ENCODE measurements at regions not wholly inside any gene's neighbourhood (a gene's known extent, or its start where the extent isn't known, plus 50 kb on each side); places are given as distances from the start of the nearest gene placed in this dataset.

DNA sequence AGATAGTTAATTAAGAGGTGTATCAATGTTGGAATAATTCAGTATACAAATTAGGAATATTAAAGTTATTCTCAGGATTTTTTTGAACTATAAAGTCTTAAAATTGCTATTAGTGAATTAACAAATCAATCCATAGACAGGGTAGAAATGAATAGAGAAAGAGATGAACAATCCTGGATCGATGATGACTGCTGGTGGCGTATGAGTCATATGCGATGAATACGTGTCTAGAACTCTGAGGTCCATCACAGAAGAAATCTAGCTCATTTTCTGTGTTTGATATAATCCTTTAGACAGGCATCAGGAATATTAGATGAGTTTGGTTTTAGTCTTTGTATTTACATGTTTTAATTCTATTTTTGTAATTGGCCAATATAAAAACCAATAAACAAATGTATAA is 85.4 kb upstream of the RTL1 start:
- TF ChIP-seq, protein P1, sequence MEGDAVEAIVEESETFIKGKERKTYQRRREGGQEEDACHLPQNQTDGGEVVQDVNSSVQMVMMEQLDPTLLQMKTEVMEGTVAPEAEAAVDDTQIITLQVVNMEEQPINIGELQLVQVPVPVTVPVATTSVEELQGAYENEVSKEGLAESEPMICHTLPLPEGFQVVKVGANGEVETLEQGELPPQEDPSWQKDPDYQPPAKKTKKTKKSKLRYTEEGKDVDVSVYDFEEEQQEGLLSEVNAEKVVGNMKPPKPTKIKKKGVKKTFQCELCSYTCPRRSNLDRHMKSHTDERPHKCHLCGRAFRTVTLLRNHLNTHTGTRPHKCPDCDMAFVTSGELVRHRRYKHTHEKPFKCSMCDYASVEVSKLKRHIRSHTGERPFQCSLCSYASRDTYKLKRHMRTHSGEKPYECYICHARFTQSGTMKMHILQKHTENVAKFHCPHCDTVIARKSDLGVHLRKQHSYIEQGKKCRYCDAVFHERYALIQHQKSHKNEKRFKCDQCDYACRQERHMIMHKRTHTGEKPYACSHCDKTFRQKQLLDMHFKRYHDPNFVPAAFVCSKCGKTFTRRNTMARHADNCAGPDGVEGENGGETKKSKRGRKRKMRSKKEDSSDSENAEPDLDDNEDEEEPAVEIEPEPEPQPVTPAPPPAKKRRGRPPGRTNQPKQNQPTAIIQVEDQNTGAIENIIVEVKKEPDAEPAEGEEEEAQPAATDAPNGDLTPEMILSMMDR (IDR thresholded peaks at IDR 0.05) = no peak
- TF ChIP-seq POLR2A (IDR thresholded peaks at IDR 0.05) = no peak
- Histone ChIP-seq H3K27ac (no peak overlapping the region), H3K27me3 (no peaks in the 10 kb centered on the region), H3K36me3 (no peaks in the 10 kb centered on the region), H3K4me1 (no peaks in the 10 kb centered on the region), H3K9me3 (no peaks in the 10 kb centered on the region), H3K4me3 (no peak overlapping the region)
- DNase-seq = no peak

DNA sequence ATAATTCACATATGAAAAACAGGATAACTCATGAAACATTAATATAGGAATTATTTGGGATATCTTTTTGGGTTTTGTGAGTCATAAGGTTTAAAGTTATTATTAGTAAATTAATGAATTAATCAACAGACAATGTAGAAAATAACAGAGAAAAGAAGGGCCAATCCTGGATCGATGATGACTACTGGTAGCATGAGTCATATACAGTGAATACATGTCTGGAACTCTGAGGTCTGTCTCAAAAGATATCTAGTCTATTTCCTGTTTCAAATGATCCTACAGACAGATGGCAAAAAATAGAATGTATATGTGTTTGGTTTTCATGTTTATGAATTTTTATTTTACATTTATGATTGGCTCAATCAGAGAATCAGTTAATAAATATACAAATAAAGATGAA is 86.4 kb upstream of the RTL1 start:
- Histone ChIP-seq H3K27ac (no peak overlapping the region), H3K36me3 (no peaks in the 10 kb centered on the region), H3K4me1 (no peaks in the 10 kb centered on the region), H3K27me3 (no peaks in the 10 kb centered on the region), H3K9me3 (no peaks in the 10 kb centered on the region), H3K4me3 (no peak overlapping the region)
- DNase-seq = no peak
- TF ChIP-seq POLR2A (IDR thresholded peaks at IDR 0.05) = no peak
- TF ChIP-seq, protein P1 (IDR thresholded peaks at IDR 0.05) = no peak

DNA sequence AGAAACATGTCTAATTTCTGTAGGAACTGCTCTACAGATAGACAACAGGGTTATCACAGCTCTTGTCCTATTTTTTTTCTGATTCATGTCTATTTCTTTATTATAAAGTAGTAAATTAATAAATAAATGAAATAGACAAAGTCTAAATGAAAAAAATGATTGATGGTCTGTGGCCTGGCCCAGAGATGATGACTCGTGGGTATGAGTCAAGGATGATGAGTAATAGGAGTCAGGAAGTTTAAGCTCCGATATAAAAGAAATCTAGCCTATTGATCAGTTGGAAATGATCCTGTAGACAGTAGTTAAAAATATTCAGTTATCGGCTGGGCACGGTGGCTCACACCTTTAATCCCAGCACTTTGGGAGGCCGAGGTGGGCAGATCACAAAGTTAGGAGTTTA is 90.6 kb upstream of the RTL1 start:
- H3K4me3 ChIP-seq = no peak overlapping the region
- H3K36me3 ChIP-seq = no peaks in the 10 kb centered on the region
- TF ChIP-seq POLR2A (IDR thresholded peaks at IDR 0.05) = no peak
- TF ChIP-seq, protein P1 (IDR thresholded peaks at IDR 0.05) = no peak
- no peak for DNase-seq
- H3K4me1 ChIP-seq = no peaks in the 10 kb centered on the region
- no peaks in the 10 kb centered on the region for H3K9me3 ChIP-seq
- no peak overlapping the region for H3K27ac ChIP-seq
- H3K27me3 ChIP-seq = no peaks in the 10 kb centered on the region

DNA sequence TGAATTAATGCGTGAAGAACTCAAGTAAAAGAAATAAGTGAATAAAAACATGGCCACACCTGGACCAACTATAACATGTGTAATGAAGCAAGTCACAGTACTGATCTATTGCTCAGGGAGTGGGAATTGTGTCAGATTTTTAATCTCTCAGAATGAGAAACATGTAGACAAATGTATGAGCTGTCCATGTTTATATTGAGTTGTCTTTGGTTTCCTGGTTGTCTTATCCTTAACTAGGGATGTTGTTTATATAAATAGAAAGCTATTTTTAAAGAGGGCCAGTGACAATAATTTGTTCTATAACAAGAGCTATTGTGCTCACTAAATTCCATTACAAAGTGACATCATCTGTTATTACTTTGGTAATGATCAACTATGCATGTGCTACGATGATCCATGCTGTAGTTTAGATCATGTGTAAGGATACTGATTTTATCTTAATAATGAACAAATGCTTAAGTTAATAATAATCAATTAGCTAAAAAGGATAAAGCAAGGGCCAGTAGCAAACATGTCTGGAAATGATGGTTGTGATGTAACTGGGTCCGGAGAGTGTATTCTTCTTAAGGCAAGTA is 91.3 kb upstream of the RTL1 start:
- TF ChIP-seq POLR2A (IDR thresholded peaks at IDR 0.05) = no peak
- TF ChIP-seq, protein P1 (IDR thresholded peaks at IDR 0.05) = no peak
- Histone ChIP-seq H3K4me1 (no peaks in the 10 kb centered on the region), H3K4me3 (no peak overlapping the region), H3K27me3 (no peaks in the 10 kb centered on the region), H3K27ac (no peak overlapping the region), H3K9me3 (no peaks in the 10 kb centered on the region), H3K36me3 (no peaks in the 10 kb centered on the region)
- no peak for DNase-seq

DNA sequence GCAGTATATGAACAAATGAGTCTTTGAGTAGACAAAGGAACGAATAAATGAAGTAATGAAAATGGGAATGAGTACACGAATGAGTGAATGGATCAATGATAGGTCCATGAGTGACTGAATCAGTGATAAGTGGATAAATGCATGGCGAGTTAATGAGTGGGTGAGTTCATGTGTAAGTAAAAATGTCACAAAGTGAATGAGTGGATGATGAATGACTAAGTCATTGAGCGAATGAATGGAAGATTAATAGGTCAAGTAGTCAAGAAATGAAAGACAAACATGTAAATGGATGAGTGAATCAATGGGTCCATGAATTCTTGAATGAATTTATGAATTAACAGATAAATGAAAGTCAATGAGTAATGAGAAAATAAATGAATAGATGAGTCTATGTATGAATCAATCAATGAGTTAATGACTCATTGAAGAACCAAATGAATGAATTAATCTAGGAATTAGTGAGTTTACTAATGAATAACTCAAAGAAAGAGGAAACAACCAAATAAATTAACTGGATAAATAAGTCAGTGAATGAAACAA is 97.3 kb upstream of the RTL1 start:
- Histone ChIP-seq H3K36me3 (no peaks in the 10 kb centered on the region), H3K9me3 (no peaks in the 10 kb centered on the region), H3K4me1 (no peaks in the 10 kb centered on the region), H3K27ac (no peak overlapping the region), H3K4me3 (no peak overlapping the region), H3K27me3 (no peaks in the 10 kb centered on the region)
- no peak for DNase-seq
- no peak for TF ChIP-seq POLR2A (IDR thresholded peaks at IDR 0.05)

DNA sequence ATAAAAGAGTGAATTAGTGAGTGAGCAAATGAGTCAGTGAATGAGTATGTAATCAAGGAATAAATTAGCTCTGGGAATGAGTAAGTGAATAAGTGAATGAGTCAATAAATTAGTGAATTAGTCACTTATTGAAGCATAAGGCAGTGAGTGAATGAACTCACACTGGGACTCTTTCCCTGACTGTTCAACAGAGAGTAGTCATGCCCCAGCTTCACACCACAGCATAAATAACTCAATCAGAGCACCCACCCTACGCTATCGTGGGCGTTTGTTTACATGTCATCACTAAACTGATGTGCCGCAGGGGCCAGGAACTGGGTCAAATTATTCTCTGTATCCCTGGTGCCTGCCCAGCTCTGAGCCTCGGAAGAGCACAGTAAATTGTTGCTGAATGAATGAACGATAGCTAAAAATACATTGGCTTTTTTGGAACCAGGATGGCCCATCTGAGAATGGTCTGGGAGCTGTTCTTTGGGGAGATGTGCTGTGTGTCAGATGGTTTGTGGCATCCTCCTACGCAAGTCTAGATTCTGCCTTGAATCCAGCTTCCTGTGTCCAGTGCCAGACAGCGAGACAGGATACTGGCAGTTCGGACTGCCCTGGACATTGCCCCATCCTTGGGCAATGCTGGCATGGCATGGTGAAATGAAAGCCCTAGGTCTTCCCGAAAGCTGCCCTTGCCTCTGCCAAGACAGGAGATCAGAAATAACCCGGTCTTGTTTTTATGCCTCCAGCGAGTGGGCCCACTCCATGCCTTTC is 98.0 kb upstream of the RTL1 start:
- no peak for DNase-seq
- H3K4me3 ChIP-seq = no peak overlapping the region
- H3K4me1 ChIP-seq = no peaks in the 10 kb centered on the region
- H3K27ac ChIP-seq = no peak overlapping the region
- H3K36me3 ChIP-seq = no peaks in the 10 kb centered on the region
- no peaks in the 10 kb centered on the region for H3K27me3 ChIP-seq
- TF ChIP-seq, protein P1 (IDR thresholded peaks at IDR 0.05) = no peak
- TF ChIP-seq POLR2A (IDR thresholded peaks at IDR 0.05) = no peak
- no peaks in the 10 kb centered on the region for H3K9me3 ChIP-seq
